ENCODE measurements at regions not wholly inside any gene's neighbourhood (a gene's known extent, or its start where the extent isn't known, plus 50 kb on each side); places are given as distances from the start of the nearest gene placed in this dataset.

DNA sequence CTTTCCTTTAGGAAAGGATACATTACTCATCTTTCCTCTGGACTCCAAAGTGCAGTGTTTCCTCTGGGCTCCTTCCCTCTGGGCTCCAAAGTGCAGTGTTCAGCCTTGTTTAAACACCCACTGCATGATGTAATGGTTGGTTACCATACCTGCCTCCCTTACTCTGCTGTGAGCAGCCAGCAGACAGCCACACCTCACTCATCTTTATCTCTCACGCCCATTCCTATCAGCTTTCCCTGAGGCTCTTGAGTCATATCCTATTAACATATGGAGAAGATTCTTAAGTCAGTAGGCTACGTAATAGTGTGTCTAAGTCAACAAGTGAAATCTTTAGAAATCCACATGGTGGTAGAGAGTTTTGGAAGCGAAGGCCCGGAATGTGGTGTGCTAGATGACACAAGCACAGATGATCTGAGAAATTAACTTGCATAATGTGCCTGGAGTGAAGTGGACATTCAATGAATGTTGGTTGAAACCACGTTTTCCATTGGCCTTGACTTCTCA lies 97.2 kb upstream of the CTNNB1 start (continued):
- TF ChIP-seq JUN (IDR thresholded peaks at IDR 0.05; ENCODE audit: borderline replicate concordance, low read depth, low read length) (peak; percentile 75), JUN (CRISPR knock-in tag; IDR thresholded peaks at IDR 0.05; ENCODE audit: borderline replicate concordance) (no peak), CCAR2 (IDR thresholded peaks at IDR 0.05; ENCODE audit: low read depth, low read length) (no peak), KLF1 (tag; IDR thresholded peaks at IDR 0.05) (no peak), L3MBTL2 (IDR thresholded peaks at IDR 0.05) (peak; percentile 61; the same call in 1 of the 2 replicates), JUND (IDR thresholded peaks at IDR 0.05; ENCODE audit: borderline replicate concordance, low read depth, low read length) (peak; percentile 73), JUND (tag; IDR thresholded peaks at IDR 0.05; ENCODE audit: borderline replicate concordance, low read depth, low read length) (peak; percentile 77; the same call in 2 of the 3 replicates), SMARCA4 (IDR thresholded peaks at IDR 0.05) (peak; percentile 44; the same call in 1 of the 2 replicates), NCOA4 (IDR thresholded peaks at IDR 0.05; ENCODE audit: partially characterized antibody) (no peak)
- TF ChIP-seq, protein P1, sequence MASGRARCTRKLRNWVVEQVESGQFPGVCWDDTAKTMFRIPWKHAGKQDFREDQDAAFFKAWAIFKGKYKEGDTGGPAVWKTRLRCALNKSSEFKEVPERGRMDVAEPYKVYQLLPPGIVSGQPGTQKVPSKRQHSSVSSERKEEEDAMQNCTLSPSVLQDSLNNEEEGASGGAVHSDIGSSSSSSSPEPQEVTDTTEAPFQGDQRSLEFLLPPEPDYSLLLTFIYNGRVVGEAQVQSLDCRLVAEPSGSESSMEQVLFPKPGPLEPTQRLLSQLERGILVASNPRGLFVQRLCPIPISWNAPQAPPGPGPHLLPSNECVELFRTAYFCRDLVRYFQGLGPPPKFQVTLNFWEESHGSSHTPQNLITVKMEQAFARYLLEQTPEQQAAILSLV (tag; IDR thresholded peaks at IDR 0.05): no peak
- TF ChIP-seq, protein P2, sequence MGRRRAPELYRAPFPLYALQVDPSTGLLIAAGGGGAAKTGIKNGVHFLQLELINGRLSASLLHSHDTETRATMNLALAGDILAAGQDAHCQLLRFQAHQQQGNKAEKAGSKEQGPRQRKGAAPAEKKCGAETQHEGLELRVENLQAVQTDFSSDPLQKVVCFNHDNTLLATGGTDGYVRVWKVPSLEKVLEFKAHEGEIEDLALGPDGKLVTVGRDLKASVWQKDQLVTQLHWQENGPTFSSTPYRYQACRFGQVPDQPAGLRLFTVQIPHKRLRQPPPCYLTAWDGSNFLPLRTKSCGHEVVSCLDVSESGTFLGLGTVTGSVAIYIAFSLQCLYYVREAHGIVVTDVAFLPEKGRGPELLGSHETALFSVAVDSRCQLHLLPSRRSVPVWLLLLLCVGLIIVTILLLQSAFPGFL (CRISPR knock-in tag; IDR thresholded peaks at IDR 0.05): no peak
- TF ChIP-seq, protein P3, sequence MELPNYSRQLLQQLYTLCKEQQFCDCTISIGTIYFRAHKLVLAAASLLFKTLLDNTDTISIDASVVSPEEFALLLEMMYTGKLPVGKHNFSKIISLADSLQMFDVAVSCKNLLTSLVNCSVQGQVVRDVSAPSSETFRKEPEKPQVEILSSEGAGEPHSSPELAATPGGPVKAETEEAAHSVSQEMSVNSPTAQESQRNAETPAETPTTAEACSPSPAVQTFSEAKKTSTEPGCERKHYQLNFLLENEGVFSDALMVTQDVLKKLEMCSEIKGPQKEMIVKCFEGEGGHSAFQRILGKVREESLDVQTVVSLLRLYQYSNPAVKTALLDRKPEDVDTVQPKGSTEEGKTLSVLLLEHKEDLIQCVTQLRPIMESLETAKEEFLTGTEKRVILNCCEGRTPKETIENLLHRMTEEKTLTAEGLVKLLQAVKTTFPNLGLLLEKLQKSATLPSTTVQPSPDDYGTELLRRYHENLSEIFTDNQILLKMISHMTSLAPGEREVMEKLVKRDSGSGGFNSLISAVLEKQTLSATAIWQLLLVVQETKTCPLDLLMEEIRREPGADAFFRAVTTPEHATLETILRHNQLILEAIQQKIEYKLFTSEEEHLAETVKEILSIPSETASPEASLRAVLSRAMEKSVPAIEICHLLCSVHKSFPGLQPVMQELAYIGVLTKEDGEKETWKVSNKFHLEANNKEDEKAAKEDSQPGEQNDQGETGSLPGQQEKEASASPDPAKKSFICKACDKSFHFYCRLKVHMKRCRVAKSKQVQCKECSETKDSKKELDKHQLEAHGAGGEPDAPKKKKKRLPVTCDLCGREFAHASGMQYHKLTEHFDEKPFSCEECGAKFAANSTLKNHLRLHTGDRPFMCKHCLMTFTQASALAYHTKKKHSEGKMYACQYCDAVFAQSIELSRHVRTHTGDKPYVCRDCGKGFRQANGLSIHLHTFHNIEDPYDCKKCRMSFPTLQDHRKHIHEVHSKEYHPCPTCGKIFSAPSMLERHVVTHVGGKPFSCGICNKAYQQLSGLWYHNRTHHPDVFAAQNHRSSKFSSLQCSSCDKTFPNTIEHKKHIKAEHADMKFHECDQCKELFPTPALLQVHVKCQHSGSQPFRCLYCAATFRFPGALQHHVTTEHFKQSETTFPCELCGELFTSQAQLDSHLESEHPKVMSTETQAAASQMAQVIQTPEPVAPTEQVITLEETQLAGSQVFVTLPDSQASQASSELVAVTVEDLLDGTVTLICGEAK (IDR thresholded peaks at IDR 0.05): no peak
- TF ChIP-seq, protein P3 (CRISPR knock-in tag; IDR thresholded peaks at IDR 0.05): no peak
- TF ChIP-seq, protein P4, sequence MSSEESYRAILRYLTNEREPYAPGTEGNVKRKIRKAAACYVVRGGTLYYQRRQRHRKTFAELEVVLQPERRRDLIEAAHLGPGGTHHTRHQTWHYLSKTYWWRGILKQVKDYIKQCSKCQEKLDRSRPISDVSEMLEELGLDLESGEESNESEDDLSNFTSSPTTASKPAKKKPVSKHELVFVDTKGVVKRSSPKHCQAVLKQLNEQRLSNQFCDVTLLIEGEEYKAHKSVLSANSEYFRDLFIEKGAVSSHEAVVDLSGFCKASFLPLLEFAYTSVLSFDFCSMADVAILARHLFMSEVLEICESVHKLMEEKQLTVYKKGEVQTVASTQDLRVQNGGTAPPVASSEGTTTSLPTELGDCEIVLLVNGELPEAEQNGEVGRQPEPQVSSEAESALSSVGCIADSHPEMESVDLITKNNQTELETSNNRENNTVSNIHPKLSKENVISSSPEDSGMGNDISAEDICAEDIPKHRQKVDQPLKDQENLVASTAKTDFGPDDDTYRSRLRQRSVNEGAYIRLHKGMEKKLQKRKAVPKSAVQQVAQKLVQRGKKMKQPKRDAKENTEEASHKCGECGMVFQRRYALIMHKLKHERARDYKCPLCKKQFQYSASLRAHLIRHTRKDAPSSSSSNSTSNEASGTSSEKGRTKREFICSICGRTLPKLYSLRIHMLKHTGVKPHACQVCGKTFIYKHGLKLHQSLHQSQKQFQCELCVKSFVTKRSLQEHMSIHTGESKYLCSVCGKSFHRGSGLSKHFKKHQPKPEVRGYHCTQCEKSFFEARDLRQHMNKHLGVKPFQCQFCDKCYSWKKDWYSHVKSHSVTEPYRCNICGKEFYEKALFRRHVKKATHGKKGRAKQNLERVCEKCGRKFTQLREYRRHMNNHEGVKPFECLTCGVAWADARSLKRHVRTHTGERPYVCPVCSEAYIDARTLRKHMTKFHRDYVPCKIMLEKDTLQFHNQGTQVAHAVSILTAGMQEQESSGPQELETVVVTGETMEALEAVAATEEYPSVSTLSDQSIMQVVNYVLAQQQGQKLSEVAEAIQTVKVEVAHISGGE (CRISPR knock-in tag; IDR thresholded peaks at IDR 0.05): 0 out of 6 replicates have a peak, but pooled peaks of 1 of the 3 experiments have one; percentile 23
